Endothelial cell (in vitro differentiated cells): ENCODE measurements at regions not wholly inside any gene's neighbourhood (a gene's known extent, or its start where the extent isn't known, plus 50 kb on each side); places are given as distances from the start of the nearest gene placed in this dataset.

Experiments used
- DNase-seq: peaks from one replicate; pipeline ENCODE4 v3.0.0; 2021; ENCODE audit warnings: low spot score
- H3K27ac Mint-ChIP-seq: one replicate; pipeline ENCODE4 v1.8.0; 2021; ENCODE audit warnings: mixed read lengths, inconsistent platforms; ENCODE audit not compliant: unreplicated experiment
- H3K27me3 Mint-ChIP-seq: one replicate; pipeline ENCODE4 v1.8.0; 2021; ENCODE audit warnings: mild to moderate bottlenecking, moderate library complexity, mixed read lengths, inconsistent platforms; ENCODE audit not compliant: unreplicated experiment
- H3K36me3 Mint-ChIP-seq: one replicate; pipeline ENCODE4 v1.8.0; 2021; ENCODE audit warnings: mild to moderate bottlenecking, low read depth, mixed read lengths, inconsistent platforms; ENCODE audit not compliant: unreplicated experiment
- H3K4me1 Mint-ChIP-seq: one replicate; pipeline ENCODE4 v1.8.0; 2021; ENCODE audit warnings: mild to moderate bottlenecking, mixed read lengths, inconsistent platforms; ENCODE audit not compliant: unreplicated experiment
- H3K4me3 Mint-ChIP-seq: one replicate; pipeline ENCODE4 v1.8.0; 2021; ENCODE audit warnings: mild to moderate bottlenecking, mixed read lengths, inconsistent platforms; ENCODE audit not compliant: unreplicated experiment
- H3K9me3 Mint-ChIP-seq: one replicate; pipeline ENCODE4 v1.8.0; 2021; ENCODE audit warnings: mixed read lengths, inconsistent platforms; ENCODE audit not compliant: unreplicated experiment
- CTCF ChIP-seq: fragments of 200-600 bp; sonication (generic); IDR thresholded peaks from one replicate; pipeline ENCODE4 v1.5.0; 2021; ENCODE audit warnings: antibody characterized with exemption; ENCODE audit not compliant: unreplicated experiment

- peaks cover 2% of the 10 kb centered on the region for H3K27me3 Mint-ChIP-seq
- no peak for DNase-seq
- H3K9me3 Mint-ChIP-seq: no peaks in the 10 kb centered on the region
- TF ChIP-seq CTCF: no peak
- H3K4me3 Mint-ChIP-seq: no peak overlapping the region
- no peak overlapping the region for H3K27ac Mint-ChIP-seq
- peaks cover 10% of the 10 kb centered on the region for H3K4me1 Mint-ChIP-seq
- no peaks in the 10 kb centered on the region for H3K36me3 Mint-ChIP-seq
Observed at GRCh38 chr3:61452535-61453090, 108.8 kb upstream of the PTPRG start.

- H3K9me3 Mint-ChIP-seq: no peaks in the 10 kb centered on the region
- peaks cover 2% of the 10 kb centered on the region for H3K27me3 Mint-ChIP-seq
- no peak overlapping the region for H3K4me3 Mint-ChIP-seq
- H3K4me1 Mint-ChIP-seq: peaks cover 9% of the 10 kb centered on the region
- no peak for DNase-seq
- H3K36me3 Mint-ChIP-seq: no peaks in the 10 kb centered on the region
- H3K27ac Mint-ChIP-seq: no peak overlapping the region
- TF ChIP-seq CTCF: no peak
Observed at GRCh38 chr3:61454006-61454585, 107.3 kb upstream of the PTPRG start.

- no peak for TF ChIP-seq CTCF
- H3K36me3 Mint-ChIP-seq: no peaks in the 10 kb centered on the region
- H3K4me3 Mint-ChIP-seq: no peak overlapping the region
- no peak for DNase-seq
- peaks cover 2% of the 10 kb centered on the region for H3K4me1 Mint-ChIP-seq
- peaks cover 2% of the 10 kb centered on the region for H3K27me3 Mint-ChIP-seq
- no peaks in the 10 kb centered on the region for H3K9me3 Mint-ChIP-seq
- H3K27ac Mint-ChIP-seq: no peak overlapping the region
Observed at GRCh38 chr3:61454801-61455200, 106.6 kb upstream of the PTPRG start.

DNA sequence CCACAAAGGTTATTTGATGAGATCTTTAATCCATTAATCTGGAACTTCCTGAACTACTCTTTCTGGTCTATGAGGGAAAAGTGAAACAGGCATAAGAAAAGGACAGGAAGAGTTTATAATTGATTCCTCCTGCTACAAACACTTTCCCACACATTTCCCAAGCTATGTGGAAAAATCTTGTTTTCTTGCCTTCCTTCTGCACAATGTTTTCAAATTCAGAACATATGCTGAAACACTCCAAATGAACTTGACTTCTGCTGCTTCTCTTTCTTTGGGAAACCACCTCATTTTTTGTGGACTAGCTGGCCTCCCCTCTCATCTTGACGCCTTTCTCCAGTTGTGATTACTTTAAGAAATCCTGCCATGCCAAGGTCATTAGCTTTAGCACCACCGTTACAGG lies 100.7 kb upstream of the PTPRG start:
- H3K9me3 Mint-ChIP-seq: no peaks in the 10 kb centered on the region
- H3K27me3 Mint-ChIP-seq: no peaks in the 10 kb centered on the region
- TF ChIP-seq CTCF: no peak
- H3K4me1 Mint-ChIP-seq: peaks cover 2% of the 10 kb centered on the region
- no peak overlapping the region for H3K27ac Mint-ChIP-seq
- no peak for DNase-seq
- H3K36me3 Mint-ChIP-seq: no peaks in the 10 kb centered on the region
- H3K4me3 Mint-ChIP-seq: no peak overlapping the region

GRCh38 chr3:61463191-61463590 lies 98.2 kb upstream of the PTPRG start:
- no peaks in the 10 kb centered on the region for H3K27me3 Mint-ChIP-seq
- H3K36me3 Mint-ChIP-seq: no peaks in the 10 kb centered on the region
- no peaks in the 10 kb centered on the region for H3K9me3 Mint-ChIP-seq
- no peak for TF ChIP-seq CTCF
- no peak overlapping the region for H3K4me3 Mint-ChIP-seq
- no peaks in the 10 kb centered on the region for H3K4me1 Mint-ChIP-seq
- H3K27ac Mint-ChIP-seq: no peak overlapping the region
- DNase-seq: no peak
